SK-N-MC (cell line): ENCODE measurements at regions not wholly inside any gene's neighbourhood (a gene's known extent, or its start where the extent isn't known, plus 50 kb on each side); places are given as distances from the start of the nearest gene placed in this dataset.
"Not testable (repeated sequence)": the region's sequence is repeated elsewhere in the genome, so short reads cannot be mapped to it uniquely, and the experiment has no call there.

ENCODE experiments used
- DNase-seq: peaks from one replicate; pipeline ENCODE4 v3.0.0-alpha.2; 2011; ENCODE audit warnings: low read depth, low spot score
- H3K27ac ChIP-seq: fragments of 200-600 bp; sonication (generic); 2 replicates; pipeline ENCODE4 v1.5.1; 2016; ENCODE audit warnings: mixed run types
- H3K36me3 ChIP-seq: fragments of 200-600 bp; sonication (generic); 2 replicates; pipeline ENCODE4 v1.6.1; 2017; ENCODE audit warnings: antibody characterized with exemption, low read length, mixed read lengths; ENCODE audit not compliant: insufficient read depth
- H3K4me3 ChIP-seq: fragments of 200-600 bp; sonication (generic); 2 replicates; pipeline ENCODE4 v1.5.1; 2016
- H3K9ac ChIP-seq: fragments of 200-600 bp; sonication (generic); 2 replicates; pipeline ENCODE4 v1.8.0; 2017; ENCODE audit warnings: mixed run types, mixed read lengths; ENCODE audit not compliant: insufficient read length
- H3K9me3 ChIP-seq: fragments of 200-600 bp; sonication (generic); 2 replicates; pipeline ENCODE4 v1.6.1; 2017; ENCODE audit warnings: low read depth, mild to moderate bottlenecking, antibody characterized with exemption, low read length, moderate library complexity, mixed read lengths
- EZH2 ChIP-seq: fragments of 200-600 bp; sonication (generic); IDR thresholded peaks from one replicate; pipeline ENCODE4 v1.6.1; 2017; ENCODE audit warnings: antibody characterized with exemption
- FOXP2 ChIP-seq: optimal IDR thresholded peaks from 2 replicates; pipeline ENCODE3; 2011; ENCODE audit warnings: mild to moderate bottlenecking, moderate library complexity; ENCODE audit not compliant: insufficient read depth; ENCODE audit errors: extremely low read length, control extremely low read depth
- POLR2AphosphoS5 ChIP-seq: IDR thresholded peaks from 2 replicates; pipeline ENCODE4 v1.6.1; 2012; ENCODE audit warnings: mild to moderate bottlenecking, low read depth, low read length, borderline replicate concordance

DNA sequence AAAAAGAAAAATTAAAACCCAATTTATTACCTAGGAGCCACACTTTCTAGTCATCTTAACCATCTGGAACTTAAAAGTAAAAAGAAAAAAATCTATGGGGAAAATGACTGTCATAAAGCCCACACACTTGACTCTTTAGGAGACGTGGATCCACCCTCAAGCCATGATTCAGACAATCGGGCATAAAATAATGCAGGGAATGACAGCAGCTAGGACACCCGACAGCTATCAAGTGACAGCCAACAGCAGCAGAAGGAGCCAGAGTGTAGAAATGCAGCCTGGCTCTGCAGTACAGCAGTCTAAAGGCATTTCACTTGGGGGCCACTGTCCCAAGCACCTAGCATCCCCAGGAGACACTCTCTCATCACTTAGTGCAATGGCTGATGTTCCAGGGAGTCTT, 226.9 kb downstream of the CAAP1 start:
- no peaks in the 10 kb centered on the region for H3K9me3 ChIP-seq
- no peak for TF ChIP-seq POLR2AphosphoS5
- no peak for TF ChIP-seq EZH2
- no peak for TF ChIP-seq FOXP2
- no peak overlapping the region for H3K4me3 ChIP-seq
- no peak for DNase-seq
- H3K27ac ChIP-seq = no peak overlapping the region
- H3K9ac ChIP-seq = no peak overlapping the region
- H3K36me3 ChIP-seq = no peaks in the 10 kb centered on the region

DNA sequence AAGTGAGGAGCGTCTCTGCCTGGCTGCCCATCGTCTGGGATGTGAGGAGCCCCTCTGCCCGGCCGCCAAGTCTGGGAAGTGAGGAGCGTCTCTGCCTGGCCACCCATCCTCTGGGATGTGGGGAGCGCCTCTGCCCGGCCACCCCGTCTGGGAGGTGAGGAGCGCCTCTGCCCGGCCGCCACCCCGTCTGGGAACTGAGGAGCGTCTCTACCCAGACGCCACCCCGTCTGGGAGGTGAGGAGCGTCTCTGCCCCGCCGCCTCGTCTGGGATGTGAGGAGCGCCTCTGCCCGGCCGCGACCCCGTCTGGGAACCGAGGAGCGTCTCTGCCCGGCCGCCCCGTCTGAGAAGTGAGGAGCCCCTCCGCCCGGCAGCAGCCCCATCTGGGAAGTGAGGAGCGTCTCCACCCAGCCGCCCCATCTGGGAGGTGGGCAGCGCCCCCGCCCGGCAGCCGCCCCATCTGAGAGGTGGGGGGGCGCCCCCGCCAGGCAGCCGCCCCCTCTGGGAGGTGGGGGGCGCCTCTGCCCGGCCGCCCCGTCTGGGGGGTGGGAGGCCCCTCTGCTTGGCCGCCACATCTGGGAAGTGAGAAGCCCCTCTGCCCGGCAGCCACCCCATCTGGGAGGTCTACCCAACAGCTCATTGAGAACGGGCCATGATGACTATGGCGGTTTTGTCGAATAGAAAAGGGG, 228.4 kb downstream of the CAAP1 start:
- not testable (repeated sequence) for H3K36me3 ChIP-seq, H3K4me3 ChIP-seq, H3K27ac ChIP-seq, H3K9me3 ChIP-seq, DNase-seq, H3K9ac ChIP-seq

DNA sequence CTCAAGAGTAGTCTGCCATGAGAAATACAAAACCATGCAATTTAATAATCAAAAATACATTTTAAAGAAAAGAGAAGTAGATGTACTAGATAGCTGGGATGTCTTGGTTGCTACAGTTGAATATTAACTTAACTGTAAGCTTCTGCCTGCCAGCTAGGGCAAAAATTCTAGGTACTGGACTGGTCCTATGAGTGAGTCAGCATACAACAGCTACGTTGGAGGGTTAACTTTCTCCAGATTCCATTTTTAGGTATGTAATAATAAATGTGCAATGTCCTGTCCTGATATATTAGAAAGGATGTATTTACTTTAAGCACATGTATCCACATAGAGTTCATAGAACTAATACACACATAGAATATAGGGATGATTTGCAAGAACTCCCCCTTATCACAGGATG, 230.1 kb downstream of the CAAP1 start:
- Histone ChIP-seq H3K27ac (no peak overlapping the region), H3K36me3 (no peaks in the 10 kb centered on the region), H3K9ac (no peak overlapping the region), H3K4me3 (no peak overlapping the region), H3K9me3 (no peaks in the 10 kb centered on the region)
- TF ChIP-seq FOXP2 (no peak), EZH2 (no peak), POLR2AphosphoS5 (no peak)
- DNase-seq = no peak

DNA sequence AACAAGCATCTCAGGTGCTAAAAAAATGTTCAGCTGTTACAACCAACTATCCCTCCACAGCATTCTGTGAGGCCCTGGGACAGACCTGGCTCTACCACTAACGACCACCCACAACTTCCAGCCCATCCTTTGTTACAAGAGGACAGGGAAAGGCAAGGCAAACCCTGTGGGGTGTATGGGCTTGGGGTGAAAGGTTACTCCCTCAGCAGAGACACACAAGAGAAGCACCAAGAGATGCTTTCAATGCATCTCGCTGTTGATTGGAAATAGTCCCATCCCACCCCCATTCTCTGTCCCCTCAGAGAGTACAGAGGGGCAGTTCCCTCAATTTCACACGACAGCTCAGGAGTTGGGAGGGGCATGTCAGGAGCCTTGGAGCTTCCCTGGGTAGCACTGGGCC, 234.1 kb downstream of the CAAP1 start:
- Histone ChIP-seq H3K4me3 (no peak overlapping the region), H3K27ac (no peak overlapping the region), H3K36me3 (no peaks in the 10 kb centered on the region), H3K9ac (no peak overlapping the region), H3K9me3 (no peaks in the 10 kb centered on the region)
- TF ChIP-seq FOXP2 (no peak), EZH2 (no peak), POLR2AphosphoS5 (no peak)
- DNase-seq = no peak

DNA sequence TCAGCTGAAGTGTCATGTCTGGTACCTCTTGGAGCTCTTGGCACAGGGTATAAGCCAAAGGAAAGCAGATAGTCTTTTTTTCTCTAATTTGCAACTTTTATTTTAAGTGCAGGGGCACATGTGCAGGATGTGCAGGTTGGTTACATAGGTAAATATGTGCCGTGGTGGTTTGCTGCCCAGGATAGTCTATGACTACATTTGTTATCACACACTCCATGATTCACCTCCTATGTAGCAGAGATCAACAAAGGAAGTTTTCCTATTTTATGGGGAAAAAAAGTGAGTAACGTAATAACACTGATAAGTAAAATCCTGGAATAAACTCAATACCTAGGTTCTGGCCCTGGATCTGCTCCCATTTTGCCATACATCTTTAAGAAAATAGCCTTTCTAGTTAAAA, 234.6 kb downstream of the CAAP1 start:
- DNase-seq = no peak
- TF ChIP-seq POLR2AphosphoS5 (no peak), EZH2 (no peak), FOXP2 (no peak)

GRCh38 chr9:26656003-26656870, 236.4 kb downstream of the CAAP1 start:
- Histone ChIP-seq H3K27ac (no peak overlapping the region), H3K36me3 (no peaks in the 10 kb centered on the region), H3K9me3 (no peaks in the 10 kb centered on the region), H3K9ac (peak overlapping the region; percentile 67), H3K4me3 (peak overlapping the region; percentile 70)
- DNase-seq = peak; percentile 3
- TF ChIP-seq FOXP2 = no peak
- TF ChIP-seq EZH2 = no peak
- TF ChIP-seq POLR2AphosphoS5 = no peak

More for the DNA sequence above, 234.6 kb downstream of the CAAP1 start:
- Histone ChIP-seq H3K4me3 (no peak overlapping the region), H3K9me3 (no peaks in the 10 kb centered on the region), H3K27ac (no peak overlapping the region), H3K36me3 (no peaks in the 10 kb centered on the region), H3K9ac (no peak overlapping the region)

DNA sequence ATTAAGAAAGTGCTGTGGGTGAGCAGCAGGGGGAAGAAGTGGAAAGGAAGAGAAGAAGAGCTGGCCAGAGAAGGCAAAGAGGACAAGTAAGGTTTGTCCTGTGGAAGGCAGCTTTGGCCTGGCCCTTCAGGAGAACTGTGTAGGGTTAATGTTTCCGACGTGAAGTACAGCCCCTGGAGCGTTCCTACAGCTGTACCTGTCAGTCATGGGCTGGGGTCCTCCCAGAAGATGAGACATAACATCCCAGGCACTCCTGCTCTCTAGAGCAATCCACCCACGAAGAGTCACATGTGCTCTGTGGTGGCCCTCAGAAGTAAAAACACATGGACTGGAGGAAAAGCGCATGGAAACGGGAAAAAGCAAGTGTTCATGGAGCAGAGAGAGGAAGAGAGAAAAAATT, 237.4 kb downstream of the CAAP1 start:
- no peak for TF ChIP-seq POLR2AphosphoS5
- no peak for TF ChIP-seq EZH2
- no peak for TF ChIP-seq FOXP2
- Histone ChIP-seq H3K9ac (no peak overlapping the region), H3K36me3 (no peaks in the 10 kb centered on the region), H3K4me3 (no peak overlapping the region), H3K9me3 (no peaks in the 10 kb centered on the region), H3K27ac (no peak overlapping the region)
- DNase-seq = no peak

DNA sequence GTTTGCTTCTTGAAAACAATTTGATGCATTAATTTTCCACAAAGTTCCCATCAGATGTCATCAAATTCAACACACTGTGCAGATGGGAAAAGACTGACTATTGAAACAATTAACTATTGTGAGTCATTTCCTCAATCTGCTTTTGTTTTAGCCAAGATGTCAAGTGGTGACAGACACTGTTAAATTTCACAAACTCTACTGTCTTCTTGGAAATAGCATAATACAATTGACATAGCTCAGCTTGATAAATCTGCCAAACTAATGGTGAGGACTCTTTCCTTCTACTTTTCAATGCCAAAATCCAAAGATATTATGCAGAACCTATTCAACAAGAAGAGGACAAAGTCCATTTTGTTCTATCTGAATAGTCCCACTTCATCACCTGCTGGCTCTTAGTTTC, 242.3 kb downstream of the CAAP1 start:
- TF ChIP-seq POLR2AphosphoS5 (no peak), FOXP2 (no peak), EZH2 (no peak)
- no peak overlapping the region for H3K27ac ChIP-seq
- H3K36me3 ChIP-seq = no peaks in the 10 kb centered on the region
- H3K9ac ChIP-seq = no peak overlapping the region
- H3K9me3 ChIP-seq = no peaks in the 10 kb centered on the region
- H3K4me3 ChIP-seq = no peak overlapping the region
- no peak for DNase-seq
